Epithelial cell of esophagus (primary cell): ENCODE measurements at regions not wholly inside any gene's neighbourhood (a gene's known extent, or its start where the extent isn't known, plus 50 kb on each side); places are given as distances from the start of the nearest gene placed in this dataset.

ENCODE experiments used
- DNase-seq: peaks from one replicate; pipeline ENCODE4 v3.0.0; 2010; ENCODE audit warnings: low read depth
- H3K4me3 ChIP-seq: 2 replicates; pipeline ENCODE4 v1.5.1; 2011; ENCODE audit warnings: mild to moderate bottlenecking, low read length, control low read depth
- CTCF ChIP-seq: IDR thresholded peaks from 2 replicates; pipeline ENCODE4 v1.5.1; 2011; ENCODE audit warnings: low read depth, mild to moderate bottlenecking, low read length, control low read depth, inconsistent platforms; ENCODE audit not compliant: insufficient read depth; ENCODE audit errors: missing control alignments

DNA sequence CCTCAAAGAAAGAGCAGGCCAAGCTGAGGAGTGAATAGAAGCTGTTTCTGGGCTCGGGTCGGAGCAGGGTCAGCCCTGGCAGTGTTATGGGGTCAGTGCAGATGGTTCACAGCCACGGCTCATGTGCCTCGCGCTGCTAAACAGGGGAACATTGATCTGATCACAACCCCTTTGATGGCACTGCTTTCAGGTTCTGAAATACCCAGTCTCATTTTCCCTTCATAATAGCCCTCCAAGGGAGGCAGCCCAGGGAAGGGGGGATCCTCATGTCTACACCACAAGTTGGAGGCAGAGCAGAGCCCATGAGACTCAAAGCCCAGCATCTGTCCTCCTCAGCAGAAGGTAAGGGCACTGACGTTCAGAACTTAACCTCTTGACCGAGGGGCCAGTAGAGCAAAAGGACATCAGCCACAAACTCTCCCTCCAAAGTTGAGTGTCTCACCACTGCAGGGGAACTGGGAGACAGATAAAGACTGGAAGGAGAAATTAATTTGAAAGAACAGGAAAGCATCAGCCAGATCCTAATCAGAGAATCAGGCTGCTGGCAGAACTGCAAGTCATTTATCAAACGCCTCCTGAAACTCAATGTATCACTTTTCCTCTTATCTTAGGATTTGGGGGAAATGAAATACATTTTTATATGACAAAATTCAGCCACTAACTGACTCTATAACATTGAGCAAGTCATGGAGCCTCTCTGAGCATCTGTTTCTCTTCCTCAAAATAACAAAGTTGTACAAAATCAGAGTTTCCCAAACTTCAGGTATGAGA, 110.6 kb downstream of the SH3TC2 start:
- TF ChIP-seq CTCF = no peak
- no peak overlapping the region for H3K4me3 ChIP-seq
- DNase-seq = no peak

DNA sequence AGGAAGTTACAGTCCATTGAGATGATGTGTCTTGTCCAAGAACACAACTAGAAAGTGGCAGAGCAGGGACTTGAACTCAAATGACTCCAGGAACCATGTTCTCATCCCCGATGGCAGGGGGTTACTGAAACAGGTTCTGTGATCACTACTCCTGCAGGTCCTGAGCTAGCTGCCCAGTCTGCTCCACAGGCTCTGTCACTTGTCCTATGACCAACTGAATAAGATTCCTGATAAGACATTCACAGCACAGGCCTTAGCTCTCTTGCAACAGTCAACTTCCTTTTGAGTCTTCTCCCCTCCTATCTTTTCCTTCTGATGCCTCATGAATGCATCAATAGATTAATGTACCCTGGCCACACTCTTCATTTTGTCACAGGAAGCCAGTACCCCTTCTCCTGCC, 109.2 kb downstream of the SH3TC2 start:
- TF ChIP-seq CTCF = no peak
- DNase-seq = no peak
- H3K4me3 ChIP-seq = no peak overlapping the region
